HepG2 (cell line): ENCODE measurements at regions not wholly inside any gene's neighbourhood (a gene's known extent, or its start where the extent isn't known, plus 50 kb on each side); places are given as distances from the start of the nearest gene placed in this dataset.

Source experiments
- ATAC-seq: fragments of 200-7000 bp; cut with Tn5 transposase; 3 replicates; pipeline ENCODE4 v1.9.1; 2020; ENCODE audit warnings: mild to moderate bottlenecking, moderate library complexity
- BruUV-seq: library from RNA; stranded (reverse); fragments of 400-500 nt; replicated peaks from 2 replicates; lab custom pipeline; 2021; lab: Mats Ljungman, UMichigan
- CTCF ChIA-PET: fragments of 300-600 bp; formaldehyde crosslinking; extraction: SDS; loops from one replicate; lab custom pipeline; 2021; ENCODE audit warnings: low total read pairs, inconsistent platforms, low intra/inter-chr PET ratio; lab: Yijun Ruan, JAX
- POLR2A ChIA-PET: fragments of 350-600 bp; sonication (Branson Sonifier 250); formaldehyde crosslinking; loops from one replicate; lab custom pipeline; 2020; ENCODE audit warnings: antibody characterized with exemption, inconsistent platforms; lab: Yijun Ruan, JAX
- DNase-seq: peaks from one replicate; pipeline ENCODE4 v3.0.0-alpha.2; 2015; ENCODE audit warnings: low spot score
- FAIRE-seq: peaks from 3 replicates; lab custom pipeline; 2011; peaks lifted over from hg19 to GRCh38; lab: Jason Lieb, UNC
- H2AFZ ChIP-seq: one replicate; pipeline ENCODE4 v1.6.1; 2011; ENCODE audit warnings: low read length, inconsistent platforms
- H3K27ac ChIP-seq: fragments of 300-600 bp; 3 replicates; pipeline ENCODE4 v1.8.0; 2011; ENCODE audit warnings: mixed run types, mild to moderate bottlenecking, mixed read lengths, low read length, inconsistent platforms; ENCODE audit not compliant: insufficient read depth; ENCODE audit errors: extremely low read length
- H3K27me3 ChIP-seq, 2 experiments: fragments of 200-600 bp in 1 of 2; 2 replicates in 1 of 2; 3 replicates in 1 of 2; pipeline versions ENCODE4 v1.6.0 to v1.8.0; 2011; ENCODE audit warnings: low read length in 2 of 2, mild to moderate bottlenecking in 2 of 2, moderate library complexity in 2 of 2, inconsistent platforms in 1 of 2; ENCODE audit not compliant: insufficient read depth in 2 of 2, control insufficient read depth in 1 of 2
- H3K36me3 ChIP-seq, 2 experiments: fragments of 200-600 bp in 1 of 2; replicated peaks in 1 of 2; 2 replicates in 1 of 2; 3 replicates in 1 of 2; pipeline versions ENCODE4 v1.5.1 to v1.8.0; 2011; ENCODE audit warnings: low read length in 2 of 2, inconsistent platforms in 1 of 2; ENCODE audit not compliant: insufficient read depth in 2 of 2, control insufficient read depth in 1 of 2
- H3K4me1 ChIP-seq: 2 replicates; pipeline ENCODE4 v1.5.1; 2012; ENCODE audit warnings: low read length, inconsistent platforms; ENCODE audit not compliant: insufficient read depth
- H3K4me2 ChIP-seq: 2 replicates; pipeline ENCODE4 v1.6.0; 2011; ENCODE audit warnings: low read depth, low read length, inconsistent platforms
- H3K4me3 ChIP-seq, 3 experiments: fragments of 200-600 bp in 1 of 3; sonication (generic), shearing (Covaris generic) in 1 of 3; replicated peaks in 1 of 3; 2 replicates each; pipeline ENCODE4 v1.5.1; 2011 to 2016; ENCODE audit warnings: low read length in 3 of 3, inconsistent platforms in 2 of 3, low read depth in 2 of 3, mild to moderate bottlenecking in 2 of 3, control low read depth in 1 of 3, mixed read lengths in 1 of 3; ENCODE audit not compliant: insufficient read depth in 1 of 3
- H3K79me2 ChIP-seq: one replicate; pipeline ENCODE4 v1.6.1; 2011; ENCODE audit warnings: low read length, inconsistent platforms; ENCODE audit not compliant: insufficient read depth
- H3K9ac ChIP-seq: 2 replicates; pipeline ENCODE4 v1.6.0; 2011; ENCODE audit warnings: mild to moderate bottlenecking, low read depth, low read length, inconsistent platforms; ENCODE audit not compliant: insufficient read depth
- H3K9me3 ChIP-seq: 2 replicates; pipeline ENCODE4 v1.5.1; 2012; ENCODE audit warnings: mild to moderate bottlenecking, low read length
- H4K20me1 ChIP-seq: 2 replicates; pipeline ENCODE4 v1.6.0; 2011; ENCODE audit warnings: inconsistent platforms, mild to moderate bottlenecking, low read length, moderate library complexity; ENCODE audit not compliant: insufficient read depth
- BCL6 ChIP-seq: IDR thresholded peaks from 2 replicates; pipeline ENCODE4 v1.6.1; 2016; ENCODE audit warnings: missing genetic modification reagents, missing compliant biosample characterization
- BRF2 ChIP-seq: sonication (generic); formaldehyde crosslinking; IDR thresholded peaks from 2 replicates; pipeline ENCODE4 v1.8.1; 2022; ENCODE audit warnings: mild to moderate bottlenecking, missing genetic modification reagents
- CHD2 ChIP-seq: IDR thresholded peaks from 2 replicates; pipeline ENCODE4 v1.6.1; 2011; ENCODE audit warnings: low read depth, low read length, improper control_type of control experiment
- EEA1 ChIP-seq: sonication (generic); formaldehyde crosslinking; IDR thresholded peaks from 2 replicates; pipeline ENCODE4 v1.5.1; 2020; ENCODE audit warnings: mild to moderate bottlenecking, missing genetic modification reagents, borderline replicate concordance
- HDAC6 ChIP-seq: fragments of 200-600 bp; sonication (generic); IDR thresholded peaks from 2 replicates; pipeline ENCODE4 v1.7.0; 2017; ENCODE audit warnings: mild to moderate bottlenecking, antibody characterized with exemption, low read length, low read depth
- HNRNPL ChIP-seq: fragments of 200-400 bp; formaldehyde crosslinking; IDR thresholded peaks from 2 replicates; pipeline ENCODE4 v1.6.1; 2017; ENCODE audit warnings: mild to moderate bottlenecking, low read depth, low read length
- KDM3A ChIP-seq: IDR thresholded peaks from 2 replicates; pipeline ENCODE4 v1.6.1; 2018; ENCODE audit warnings: low read depth, missing compliant biosample characterization
- KDM5B ChIP-seq: sonication (generic); formaldehyde crosslinking; IDR thresholded peaks from 2 replicates; pipeline ENCODE4 v1.4.0; 2020; ENCODE audit warnings: missing genetic modification reagents, mild to moderate bottlenecking, borderline replicate concordance
- KLF13 ChIP-seq: sonication (generic); formaldehyde crosslinking; IDR thresholded peaks from 2 replicates; pipeline ENCODE4 v1.4.0; 2020; ENCODE audit warnings: mild to moderate bottlenecking, missing genetic modification reagents
- MED1 ChIP-seq: sonication (generic); formaldehyde crosslinking; IDR thresholded peaks from 2 replicates; pipeline ENCODE4 v1.4.0; 2020; ENCODE audit warnings: missing genetic modification reagents
- NBN ChIP-seq: fragments of 450-650 bp; conservative IDR thresholded peaks from 2 replicates; pipeline ENCODE4 v1.6.1; 2017
- NFKBIZ ChIP-seq: IDR thresholded peaks from 2 replicates; pipeline ENCODE4 v1.6.1; 2018; ENCODE audit warnings: missing genetic modification reagents, missing compliant biosample characterization
- PBX3 ChIP-seq: sonication (generic); formaldehyde crosslinking; IDR thresholded peaks from 2 replicates; pipeline ENCODE4 v1.8.1; 2023; ENCODE audit warnings: missing genetic modification reagents, inconsistent platforms, borderline replicate concordance
- RCOR2 ChIP-seq: IDR thresholded peaks from 2 replicates; pipeline ENCODE4 v1.6.1; 2016; ENCODE audit warnings: missing biosample characterization, missing genetic modification reagents
- WGBS: methylation state at CpG from one replicate; pipeline ENCODE4 v1.1.6; 2017; ENCODE audit warnings: low lambda C conversion rate; 5-methylcytosine and 5-hydroxymethylcytosine counted together
- in situ Hi-C: cut with HindIII; loops from 2 replicates; pipeline ENCODE4 v1.10.0; 2017; ENCODE audit warnings: low pct_unique_long_range_greater_than_20kb; ENCODE audit not compliant: extremely low pct_ligation_motif_present
- intact Hi-C: fragments of 100-400 bp; cut with micrococcal nuclease; formaldehyde crosslinking; loops from one replicate; pipeline ENCODE4 v1.10.0; 2022; ENCODE audit not compliant: unreplicated experiment
- TF ChIP-seq, protein P1 (sequence below): sonication (generic); formaldehyde crosslinking; IDR thresholded peaks from 2 replicates; pipeline ENCODE4 v1.4.0; 2020; ENCODE audit warnings: missing genetic modification reagents
- TF ChIP-seq, protein P2 (sequence below): sonication (generic); formaldehyde crosslinking; IDR thresholded peaks from 2 replicates; pipeline ENCODE4 v1.8.0; 2022; ENCODE audit warnings: mild to moderate bottlenecking, missing genetic modification reagents, borderline replicate concordance

- TF ChIP-seq HDAC6 = no peak
- TF ChIP-seq, protein P1, sequence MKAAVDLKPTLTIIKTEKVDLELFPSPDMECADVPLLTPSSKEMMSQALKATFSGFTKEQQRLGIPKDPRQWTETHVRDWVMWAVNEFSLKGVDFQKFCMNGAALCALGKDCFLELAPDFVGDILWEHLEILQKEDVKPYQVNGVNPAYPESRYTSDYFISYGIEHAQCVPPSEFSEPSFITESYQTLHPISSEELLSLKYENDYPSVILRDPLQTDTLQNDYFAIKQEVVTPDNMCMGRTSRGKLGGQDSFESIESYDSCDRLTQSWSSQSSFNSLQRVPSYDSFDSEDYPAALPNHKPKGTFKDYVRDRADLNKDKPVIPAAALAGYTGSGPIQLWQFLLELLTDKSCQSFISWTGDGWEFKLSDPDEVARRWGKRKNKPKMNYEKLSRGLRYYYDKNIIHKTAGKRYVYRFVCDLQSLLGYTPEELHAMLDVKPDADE (CRISPR knock-in tag) = no peak
- no peak for TF ChIP-seq BRF2 (CRISPR knock-in tag)
- TF ChIP-seq, all 625 proteins: peak for 0
Observed at GRCh38 chrX:3529466-3530010, 183.1 kb upstream of the MXRA5 start (continued).

GRCh38 chrX:3527811-3528210 lies 181.4 kb upstream of the MXRA5 start:
- no peak overlapping the region for H3K4me3 ChIP-seq
- CTCF ChIA-PET = no interaction called here
- ATAC-seq (no peak), DNase-seq (no peak), FAIRE-seq (no peak)
- H3K9me3 ChIP-seq = no peaks in the 10 kb centered on the region
- in situ Hi-C loops (no loop called here), intact Hi-C loops (no loop called here)
- WGBS = 46% methylated on average over 3 of the region's 3 CpGs
- H3K4me1 ChIP-seq = no peaks in the 10 kb centered on the region
- H4K20me1 ChIP-seq = no peaks in the 10 kb centered on the region
- no peaks in the 10 kb centered on the region for H3K27me3 ChIP-seq
- BruUV-seq = no TSS peak
- POLR2A ChIA-PET = no interaction called here
- no peaks in the 10 kb centered on the region for H3K79me2 ChIP-seq
- H3K27ac ChIP-seq = no peak overlapping the region
- no peak overlapping the region for H3K4me2 ChIP-seq
- no peaks in the 10 kb centered on the region for H3K36me3 ChIP-seq
- no peak overlapping the region for H2AFZ ChIP-seq
- TF ChIP-seq HNRNPL (no peak), EEA1 (no peak), CHD2 (no peak), NFKBIZ (CRISPR knock-in tag) (no peak), KDM5B (CRISPR knock-in tag) (no peak), RCOR2 (CRISPR knock-in tag) (no peak), NBN (no peak), KDM3A (CRISPR knock-in tag) (no peak), BCL6 (CRISPR knock-in tag) (no peak), PBX3 (no peak), KLF13 (CRISPR knock-in tag) (no peak), MED1 (no peak)
- TF ChIP-seq, protein P2, sequence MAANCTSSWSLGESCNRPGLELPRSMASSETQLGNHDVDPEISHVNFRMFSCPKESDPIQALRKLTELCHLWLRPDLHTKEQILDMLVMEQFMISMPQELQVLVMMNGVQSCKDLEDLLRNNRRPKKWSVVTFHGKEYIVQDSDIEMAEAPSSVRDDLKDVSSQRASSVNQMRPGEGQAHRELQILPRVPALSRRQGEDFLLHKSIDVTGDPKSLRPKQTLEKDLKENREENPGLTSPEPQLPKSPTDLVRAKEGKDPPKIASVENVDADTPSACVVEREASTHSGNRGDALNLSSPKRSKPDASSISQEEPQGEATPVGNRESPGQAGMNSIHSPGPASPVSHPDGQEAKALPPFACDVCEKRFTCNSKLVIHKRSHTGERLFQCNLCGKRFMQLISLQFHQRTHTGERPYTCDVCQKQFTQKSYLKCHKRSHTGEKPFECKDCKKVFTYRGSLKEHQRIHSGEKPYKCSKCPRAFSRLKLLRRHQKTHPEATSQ = no peak
- no peak overlapping the region for H3K9ac ChIP-seq
